NT2/D1 (cell line): ENCODE measurements at regions not wholly inside any gene's neighbourhood (a gene's known extent, or its start where the extent isn't known, plus 50 kb on each side); places are given as distances from the start of the nearest gene placed in this dataset.

Source experiments
- SUZ12 ChIP-seq: IDR thresholded peaks from 2 replicates; pipeline ENCODE4 v1.6.1; 2011; ENCODE audit not compliant: insufficient read length, insufficient read depth; ENCODE audit errors: extremely low read depth
- YY1 ChIP-seq: IDR thresholded peaks from 2 replicates; pipeline ENCODE4 v1.6.1; 2011; ENCODE audit not compliant: insufficient read length, insufficient read depth
- ZNF274 ChIP-seq: IDR thresholded peaks from 2 replicates; pipeline ENCODE4 v1.6.1; 2011; ENCODE audit warnings: mild to moderate bottlenecking, low read depth, low read length

DNA sequence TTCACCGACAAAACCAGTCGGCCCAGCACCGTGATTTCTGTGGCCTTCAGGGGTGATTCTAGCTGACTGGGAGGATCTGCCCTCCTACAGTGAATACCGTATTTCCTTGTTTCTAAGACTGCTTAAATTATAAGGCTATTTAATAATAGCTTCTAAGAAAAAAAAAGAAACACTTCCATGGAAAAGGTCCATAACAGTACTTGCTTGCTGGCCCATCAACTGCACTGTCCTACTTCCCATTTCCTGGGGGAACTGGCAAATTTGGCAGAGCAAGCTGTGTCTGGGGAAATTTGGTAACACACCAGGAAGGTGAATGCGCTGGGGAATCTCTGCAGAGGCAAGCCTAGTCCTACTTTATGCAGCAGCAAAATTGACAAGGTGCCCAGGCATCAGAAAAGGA, 214.0 kb downstream of the ZNF326 start:
- TF ChIP-seq YY1 (no peak), SUZ12 (no peak), ZNF274 (no peak)
